ENCODE measurements at regions not wholly inside any gene's neighbourhood (a gene's known extent, or its start where the extent isn't known, plus 50 kb on each side); places are given as distances from the start of the nearest gene placed in this dataset.

- Mint-ChIP-seq H3K27me3 (peaks cover 4% of the 10 kb centered on the region), H3K4me3 (no peak overlapping the region), H3K36me3 (no peaks in the 10 kb centered on the region), H3K9me3 (ENCODE audit: low read depth) (no peaks in the 10 kb centered on the region), H3K27ac (no peak overlapping the region), H3K4me1 (ENCODE audit: low read depth) (peaks cover 22% of the 10 kb centered on the region)
Observed at GRCh38 chr6:142676027-142676443, 268.9 kb downstream of the HIVEP2 start.

- Mint-ChIP-seq H3K27me3 (peaks cover 4% of the 10 kb centered on the region), H3K36me3 (no peaks in the 10 kb centered on the region), H3K9me3 (ENCODE audit: low read depth) (no peaks in the 10 kb centered on the region), H3K4me1 (ENCODE audit: low read depth) (peaks cover 26% of the 10 kb centered on the region), H3K4me3 (no peak overlapping the region), H3K27ac (no peak overlapping the region)
Observed at GRCh38 chr6:142676647-142677192, 268.3 kb downstream of the HIVEP2 start.

GRCh38 chr6:142679907-142680700, 264.9 kb downstream of the HIVEP2 start:
- H3K4me1 Mint-ChIP-seq (ENCODE audit: low read depth): peaks cover 39% of the 10 kb centered on the region
- no peaks in the 10 kb centered on the region for H3K9me3 Mint-ChIP-seq (ENCODE audit: low read depth)
- peak overlapping the region; percentile 56 for H3K4me3 Mint-ChIP-seq
- peak overlapping the region; percentile 9 for H3K27ac Mint-ChIP-seq
- H3K36me3 Mint-ChIP-seq: no peaks in the 10 kb centered on the region
- H3K27me3 Mint-ChIP-seq: peaks cover 2% of the 10 kb centered on the region

GRCh38 chr6:142681099-142681498, 263.9 kb downstream of the HIVEP2 start:
- no peak overlapping the region for H3K4me3 Mint-ChIP-seq
- H3K27me3 Mint-ChIP-seq: peaks cover 2% of the 10 kb centered on the region
- no peak overlapping the region for H3K27ac Mint-ChIP-seq
- no peaks in the 10 kb centered on the region for H3K36me3 Mint-ChIP-seq
- H3K9me3 Mint-ChIP-seq (ENCODE audit: low read depth): no peaks in the 10 kb centered on the region
- H3K4me1 Mint-ChIP-seq (ENCODE audit: low read depth): peaks cover 49% of the 10 kb centered on the region

- H3K4me3 Mint-ChIP-seq: no peak overlapping the region
- H3K36me3 Mint-ChIP-seq: no peaks in the 10 kb centered on the region
- no peak overlapping the region for H3K27ac Mint-ChIP-seq
- no peaks in the 10 kb centered on the region for H3K27me3 Mint-ChIP-seq
- no peaks in the 10 kb centered on the region for H3K9me3 Mint-ChIP-seq (ENCODE audit: low read depth)
- peaks cover 62% of the 10 kb centered on the region for H3K4me1 Mint-ChIP-seq (ENCODE audit: low read depth)
Observed at GRCh38 chr6:142682985-142683384, 262.0 kb downstream of the HIVEP2 start.

- Mint-ChIP-seq H3K9me3 (ENCODE audit: low read depth) (no peaks in the 10 kb centered on the region), H3K36me3 (no peaks in the 10 kb centered on the region), H3K27ac (no peak overlapping the region), H3K4me3 (no peak overlapping the region), H3K27me3 (no peaks in the 10 kb centered on the region), H3K4me1 (ENCODE audit: low read depth) (peaks cover 61% of the 10 kb centered on the region)
Observed at GRCh38 chr6:142683714-142684141, 261.2 kb downstream of the HIVEP2 start.

GRCh38 chr6:142684371-142684770, 260.6 kb downstream of the HIVEP2 start:
- Mint-ChIP-seq H3K27ac (no peak overlapping the region), H3K9me3 (ENCODE audit: low read depth) (no peaks in the 10 kb centered on the region), H3K27me3 (no peaks in the 10 kb centered on the region), H3K36me3 (no peaks in the 10 kb centered on the region), H3K4me3 (no peak overlapping the region), H3K4me1 (ENCODE audit: low read depth) (peaks cover 56% of the 10 kb centered on the region)

GRCh38 chr6:142685852-142686506, 259.0 kb downstream of the HIVEP2 start:
- peak overlapping the region; percentile 33 for H3K4me3 Mint-ChIP-seq
- H3K27me3 Mint-ChIP-seq: no peaks in the 10 kb centered on the region
- no peaks in the 10 kb centered on the region for H3K9me3 Mint-ChIP-seq (ENCODE audit: low read depth)
- peaks cover 40% of the 10 kb centered on the region for H3K4me1 Mint-ChIP-seq (ENCODE audit: low read depth)
- no peaks in the 10 kb centered on the region for H3K36me3 Mint-ChIP-seq
- peak overlapping the region; percentile 52 for H3K27ac Mint-ChIP-seq

- Mint-ChIP-seq H3K27me3 (no peaks in the 10 kb centered on the region), H3K36me3 (no peaks in the 10 kb centered on the region), H3K4me3 (peak overlapping the region; percentile 33), H3K27ac (peak overlapping the region; percentile 52), H3K9me3 (ENCODE audit: low read depth) (no peaks in the 10 kb centered on the region), H3K4me1 (ENCODE audit: low read depth) (peaks cover 37% of the 10 kb centered on the region)
Observed at GRCh38 chr6:142686507-142686887, 258.5 kb downstream of the HIVEP2 start.

- H3K4me3 Mint-ChIP-seq: no peak overlapping the region
- peak overlapping the region; percentile 1 for H3K27ac Mint-ChIP-seq
- H3K27me3 Mint-ChIP-seq: no peaks in the 10 kb centered on the region
- H3K9me3 Mint-ChIP-seq (ENCODE audit: low read depth): no peaks in the 10 kb centered on the region
- peaks cover 23% of the 10 kb centered on the region for H3K4me1 Mint-ChIP-seq (ENCODE audit: low read depth)
- no peaks in the 10 kb centered on the region for H3K36me3 Mint-ChIP-seq
Observed at GRCh38 chr6:142692942-142693341, 252.0 kb downstream of the HIVEP2 start.

- Mint-ChIP-seq H3K27ac (no peak overlapping the region), H3K27me3 (no peaks in the 10 kb centered on the region), H3K9me3 (ENCODE audit: low read depth) (no peaks in the 10 kb centered on the region)
Observed at GRCh38 chr6:142693441-142693840, 251.5 kb downstream of the HIVEP2 start.

GRCh38 chr6:142694054-142694453, 250.9 kb downstream of the HIVEP2 start:
- Mint-ChIP-seq H3K4me1 (ENCODE audit: low read depth) (peaks cover 23% of the 10 kb centered on the region), H3K36me3 (no peaks in the 10 kb centered on the region), H3K27me3 (no peaks in the 10 kb centered on the region), H3K4me3 (no peak overlapping the region), H3K27ac (no peak overlapping the region), H3K9me3 (ENCODE audit: low read depth) (no peaks in the 10 kb centered on the region)

More at GRCh38 chr6:142693441-142693840, 251.5 kb downstream of the HIVEP2 start:
- Mint-ChIP-seq H3K4me1 (ENCODE audit: low read depth) (peaks cover 23% of the 10 kb centered on the region), H3K4me3 (no peak overlapping the region), H3K36me3 (no peaks in the 10 kb centered on the region)

- H3K36me3 Mint-ChIP-seq: no peaks in the 10 kb centered on the region
- no peak overlapping the region for H3K4me3 Mint-ChIP-seq
- H3K27me3 Mint-ChIP-seq: no peaks in the 10 kb centered on the region
- no peaks in the 10 kb centered on the region for H3K9me3 Mint-ChIP-seq (ENCODE audit: low read depth)
- H3K27ac Mint-ChIP-seq: peak overlapping the region; percentile 17
- peaks cover 23% of the 10 kb centered on the region for H3K4me1 Mint-ChIP-seq (ENCODE audit: low read depth)
Observed at GRCh38 chr6:142695016-142695415, 250.0 kb downstream of the HIVEP2 start.

GRCh38 chr6:142696123-142697000, 248.6 kb downstream of the HIVEP2 start:
- H3K4me3 Mint-ChIP-seq: no peak overlapping the region
- H3K4me1 Mint-ChIP-seq (ENCODE audit: low read depth): peaks cover 23% of the 10 kb centered on the region
- H3K36me3 Mint-ChIP-seq: no peaks in the 10 kb centered on the region
- no peaks in the 10 kb centered on the region for H3K9me3 Mint-ChIP-seq (ENCODE audit: low read depth)
- no peaks in the 10 kb centered on the region for H3K27me3 Mint-ChIP-seq
- H3K27ac Mint-ChIP-seq: peak overlapping the region; percentile 47

- no peak overlapping the region for H3K27ac Mint-ChIP-seq
- H3K9me3 Mint-ChIP-seq (ENCODE audit: low read depth): no peaks in the 10 kb centered on the region
Observed at GRCh38 chr6:142697001-142697335, 248.0 kb downstream of the HIVEP2 start.

More at GRCh38 chr6:142697001-142697335, 248.0 kb downstream of the HIVEP2 start:
- Mint-ChIP-seq H3K27me3 (no peaks in the 10 kb centered on the region), H3K4me3 (no peak overlapping the region), H3K36me3 (no peaks in the 10 kb centered on the region), H3K4me1 (ENCODE audit: low read depth) (peaks cover 23% of the 10 kb centered on the region)

Data from activated naive CD8-positive, alpha-beta T cell (primary cell).